Trophoblast cell (in vitro differentiated cells and primary cell): ENCODE measurements at regions not wholly inside any gene's neighbourhood (a gene's known extent, or its start where the extent isn't known, plus 50 kb on each side); places are given as distances from the start of the nearest gene placed in this dataset.
"Not testable (repeated sequence)": the region's sequence is repeated elsewhere in the genome, so short reads cannot be mapped to it uniquely, and the experiment has no call there.

Experiments
- DNase-seq, 2 donors: peaks; one replicate each; pipeline ENCODE4 v3.0.0-alpha.2; 2016
- H2AFZ ChIP-seq: 2 replicates; pipeline ENCODE4 v1.6.1; 2013; ENCODE audit warnings: low read length, moderate library complexity, mild to moderate bottlenecking; ENCODE audit not compliant: insufficient read depth, poor library complexity
- H2AK5ac ChIP-seq: 2 replicates; pipeline ENCODE4 v1.6.1; 2013; ENCODE audit warnings: mild to moderate bottlenecking, low read length
- H2BK120ac ChIP-seq: 2 replicates; pipeline ENCODE4 v1.6.1; 2013; ENCODE audit warnings: low read length, mild to moderate bottlenecking, moderate library complexity; ENCODE audit not compliant: insufficient read depth, poor library complexity
- H2BK12ac ChIP-seq: 2 replicates; pipeline ENCODE4 v1.6.1; 2013; ENCODE audit warnings: mild to moderate bottlenecking, low read length, moderate library complexity
- H2BK5ac ChIP-seq: 2 replicates; pipeline ENCODE4 v1.6.1; 2013; ENCODE audit warnings: low read length, low read depth, moderate library complexity, mild to moderate bottlenecking; ENCODE audit not compliant: poor library complexity
- H3K14ac ChIP-seq: 2 replicates; pipeline ENCODE4 v1.6.1; 2013; ENCODE audit warnings: mild to moderate bottlenecking, low read length
- H3K18ac ChIP-seq: 2 replicates; pipeline ENCODE4 v1.6.1; 2013; ENCODE audit warnings: mild to moderate bottlenecking, low read length
- H3K23ac ChIP-seq: 2 replicates; pipeline ENCODE4 v1.6.1; 2013; ENCODE audit warnings: low read length
- H3K27ac ChIP-seq: 2 replicates; pipeline ENCODE4 v1.5.1; 2013; ENCODE audit warnings: low read depth, mild to moderate bottlenecking, inconsistent platforms, low read length, moderate library complexity
- H3K27me3 ChIP-seq: 2 replicates; pipeline ENCODE4 v1.6.1; 2013; ENCODE audit warnings: inconsistent platforms, mild to moderate bottlenecking, low read length, moderate library complexity; ENCODE audit not compliant: insufficient read depth
- H3K36me3 ChIP-seq, 2 experiments: 1 replicate in 1 of 2; 2 replicates in 1 of 2; pipeline ENCODE4 v1.6.1; 2013; ENCODE audit warnings: low read length in 2 of 2, mild to moderate bottlenecking in 2 of 2, moderate library complexity in 1 of 2; ENCODE audit not compliant: insufficient read depth in 2 of 2, control insufficient read depth in 1 of 2
- H3K4ac ChIP-seq: 2 replicates; pipeline ENCODE4 v1.6.1; 2013; ENCODE audit warnings: low read depth, mild to moderate bottlenecking, low read length, moderate library complexity
- H3K4me1 ChIP-seq, 2 experiments: 1 replicate in 1 of 2; 2 replicates in 1 of 2; pipeline ENCODE4 v1.6.1; 2013; ENCODE audit warnings: low read length in 2 of 2, mild to moderate bottlenecking in 2 of 2, moderate library complexity in 1 of 2; ENCODE audit not compliant: insufficient read depth in 2 of 2, control insufficient read depth in 1 of 2
- H3K4me2 ChIP-seq: 2 replicates; pipeline ENCODE4 v1.6.1; 2013; ENCODE audit warnings: inconsistent platforms, mild to moderate bottlenecking, low read length, moderate library complexity
- H3K4me3 ChIP-seq: 2 replicates; pipeline ENCODE4 v1.5.1; 2013; ENCODE audit warnings: mild to moderate bottlenecking, low read depth, low read length, inconsistent platforms
- H3K79me1 ChIP-seq: one replicate; pipeline ENCODE4 v1.6.1; 2013; ENCODE audit warnings: low read length
- H3K79me2 ChIP-seq: 2 replicates; pipeline ENCODE4 v1.6.1; 2013; ENCODE audit warnings: low read length, mild to moderate bottlenecking; ENCODE audit not compliant: control insufficient read depth, insufficient read depth, poor library complexity
- H3K9ac ChIP-seq: 2 replicates; pipeline ENCODE4 v1.6.1; 2013; ENCODE audit warnings: mild to moderate bottlenecking, low read length
- H3K9me3 ChIP-seq: 2 replicates; pipeline ENCODE4 v1.6.1; 2013; ENCODE audit warnings: low read depth, mild to moderate bottlenecking, control low read depth, inconsistent platforms, low read length; ENCODE audit not compliant: insufficient read depth
- H4K12ac ChIP-seq: 2 replicates; pipeline ENCODE4 v1.6.1; 2013; ENCODE audit warnings: low read depth, mild to moderate bottlenecking, low read length, moderate library complexity
- H4K8ac ChIP-seq: 2 replicates; pipeline ENCODE4 v1.6.1; 2013; ENCODE audit warnings: low read depth, mild to moderate bottlenecking, low read length, moderate library complexity
- H4K91ac ChIP-seq: one replicate; pipeline ENCODE4 v1.6.1; 2013; ENCODE audit warnings: low read depth, mild to moderate bottlenecking, low read length, moderate library complexity
- WGBS: extraction: QIAGEN DNeasy Blood & Tissue Kit; methylation state at CpG from one replicate; pipeline ENCODE4 v1.1.7; 2013; ENCODE audit warnings: missing lambda C conversion rate; ENCODE audit not compliant: insufficient read length, insufficient coverage; ENCODE audit errors: extremely low coverage; 5-methylcytosine and 5-hydroxymethylcytosine counted together

DNA sequence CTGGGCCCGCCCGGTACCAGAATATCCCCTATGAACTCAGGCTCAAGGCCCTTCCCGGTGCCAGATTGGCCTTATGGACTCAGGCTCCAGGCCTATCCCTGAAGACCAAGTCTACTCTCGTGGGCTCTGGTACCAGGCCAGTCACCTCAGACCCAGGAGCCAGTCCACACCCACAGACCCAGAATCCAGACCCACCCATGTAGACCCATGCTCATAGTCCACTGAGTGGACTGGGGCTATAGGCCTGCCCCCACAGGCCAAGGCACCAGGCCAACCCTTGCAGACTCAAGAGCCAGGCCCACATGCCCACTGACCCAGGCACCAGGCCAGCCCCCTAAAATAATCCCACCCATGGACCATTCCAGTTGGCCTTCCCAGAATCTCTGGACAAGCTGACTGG is 296.1 kb downstream of the CNTNAP3B start:
- not testable (repeated sequence) for H2AK5ac ChIP-seq, H3K79me2 ChIP-seq, H3K23ac ChIP-seq, H3K4me1 ChIP-seq, H3K36me3 ChIP-seq, H3K27ac ChIP-seq, H2AFZ ChIP-seq, H3K4me2 ChIP-seq, H3K4ac ChIP-seq, H3K27me3 ChIP-seq, H3K18ac ChIP-seq, H2BK5ac ChIP-seq, DNase-seq, H4K12ac ChIP-seq, H4K91ac ChIP-seq, H3K4me3 ChIP-seq, H3K14ac ChIP-seq, H3K9ac ChIP-seq, H2BK120ac ChIP-seq, H3K9me3 ChIP-seq, H4K8ac ChIP-seq, H2BK12ac ChIP-seq, H3K79me1 ChIP-seq
- WGBS = no CpG with 5 or more reads among the region's 4 CpGs

DNA sequence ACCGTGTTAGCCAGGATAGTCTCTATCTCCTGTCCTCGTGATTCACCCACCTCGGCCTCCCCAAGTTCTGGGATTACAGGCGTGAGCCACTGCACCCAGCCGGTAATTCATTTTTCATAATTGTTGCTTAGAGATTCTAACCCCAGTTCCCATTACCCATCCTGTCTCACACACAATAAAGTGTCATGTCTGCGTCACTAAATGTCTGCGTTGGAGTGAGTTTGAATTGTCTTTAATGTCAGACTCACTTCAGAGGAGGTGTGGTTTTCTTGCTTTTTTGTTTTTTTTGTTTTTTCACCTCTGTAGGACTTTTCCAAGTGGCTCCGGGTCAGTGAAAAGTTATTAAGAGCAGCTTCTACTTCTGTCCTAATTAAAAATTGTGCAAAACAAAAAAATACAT is 304.5 kb downstream of the CNTNAP3B start:
- H3K79me2 ChIP-seq, H2BK12ac ChIP-seq, H3K4me3 ChIP-seq, H2BK120ac ChIP-seq, H3K18ac ChIP-seq, H4K91ac ChIP-seq, H3K27me3 ChIP-seq, H2AK5ac ChIP-seq, H3K23ac ChIP-seq, H4K8ac ChIP-seq, H3K9ac ChIP-seq, H2BK5ac ChIP-seq, H3K4ac ChIP-seq, H2AFZ ChIP-seq, H3K9me3 ChIP-seq, H4K12ac ChIP-seq, DNase-seq, H3K4me2 ChIP-seq, H3K36me3 ChIP-seq, H3K4me1 ChIP-seq, H3K27ac ChIP-seq, H3K79me1 ChIP-seq, H3K14ac ChIP-seq: not testable (repeated sequence)
- no CpG with 5 or more reads among the region's 8 CpGs for WGBS

DNA sequence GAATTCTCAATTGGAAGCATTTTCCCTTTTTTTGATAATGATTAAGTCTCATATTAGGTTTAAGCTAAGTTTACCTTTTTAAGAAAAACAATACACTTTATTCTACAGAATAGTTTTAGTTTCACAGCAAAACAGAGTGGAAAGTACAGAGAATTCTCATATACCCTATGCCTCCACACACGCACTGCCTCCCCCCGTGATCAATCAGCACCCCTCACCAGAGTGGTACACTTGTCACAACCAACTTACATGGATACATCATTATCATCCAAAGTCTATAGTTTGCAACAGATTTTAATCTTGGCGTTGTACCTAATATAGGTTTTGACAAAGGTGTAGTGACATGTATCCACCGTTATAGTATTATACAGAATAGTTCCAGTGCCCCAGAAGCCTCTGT is 326.5 kb downstream of the CNTNAP3B start:
- H3K4me1 ChIP-seq, H2AK5ac ChIP-seq, H3K4me3 ChIP-seq, H3K14ac ChIP-seq, H3K9ac ChIP-seq, H3K4ac ChIP-seq, H3K27ac ChIP-seq, H3K79me1 ChIP-seq, DNase-seq, H3K18ac ChIP-seq, H4K91ac ChIP-seq, H2BK12ac ChIP-seq, H3K9me3 ChIP-seq, H2BK5ac ChIP-seq, H2BK120ac ChIP-seq, H2AFZ ChIP-seq, H3K79me2 ChIP-seq, H3K27me3 ChIP-seq, H3K4me2 ChIP-seq, H4K12ac ChIP-seq, H4K8ac ChIP-seq, H3K23ac ChIP-seq, H3K36me3 ChIP-seq: not testable (repeated sequence)
- no CpG with 5 or more reads among the region's 4 CpGs for WGBS

DNA sequence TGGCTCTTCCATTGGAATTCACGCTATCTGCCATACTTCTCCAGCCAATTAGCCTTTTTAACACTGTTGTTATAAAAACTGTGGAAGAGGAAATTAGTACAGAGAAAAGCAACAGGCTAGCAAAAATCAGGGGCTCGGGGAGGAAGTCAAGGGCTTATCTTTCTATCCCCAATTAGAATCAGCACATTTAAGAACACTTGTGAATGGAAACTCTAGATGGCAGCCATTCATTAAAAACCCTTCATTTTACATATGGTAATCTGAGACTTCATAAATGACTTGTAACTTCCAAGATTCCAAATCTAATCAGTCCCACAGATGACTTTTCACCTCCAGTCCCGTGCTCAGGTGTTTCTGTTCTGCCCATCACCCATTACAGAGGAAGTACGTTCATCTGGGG is 330.5 kb downstream of the CNTNAP3B start:
- H2BK12ac ChIP-seq, H3K23ac ChIP-seq, H3K9me3 ChIP-seq, H3K4me2 ChIP-seq, H4K8ac ChIP-seq, H3K9ac ChIP-seq, H3K14ac ChIP-seq, H3K79me1 ChIP-seq, H2AK5ac ChIP-seq, H3K4me3 ChIP-seq, H4K91ac ChIP-seq, H3K27ac ChIP-seq, H3K27me3 ChIP-seq, H3K4me1 ChIP-seq, H2BK120ac ChIP-seq, H3K79me2 ChIP-seq, H3K36me3 ChIP-seq, H3K18ac ChIP-seq, H2AFZ ChIP-seq, H4K12ac ChIP-seq, H2BK5ac ChIP-seq, H3K4ac ChIP-seq: not testable (repeated sequence)
- WGBS = no CpG with 5 or more reads among the region's 4 CpGs
- DNase-seq = peak in 1 of 2 donors; percentile 6
